ENCODE measurements at regions not wholly inside any gene's neighbourhood (a gene's known extent, or its start where the extent isn't known, plus 50 kb on each side); places are given as distances from the start of the nearest gene placed in this dataset.
A peak's percentile ranks its signal among the peaks of the same experiment; 100 is the strongest.
"Not testable (repeated sequence)": the region's sequence is repeated elsewhere in the genome, so short reads cannot be mapped to it uniquely, and the experiment has no call there.

- H3K36me3 ChIP-seq; ATAC-seq; H3K27ac ChIP-seq; H3K4me3 ChIP-seq; intact Hi-C loops (cut with DNase I); H3K4me1 ChIP-seq; H3K9me3 ChIP-seq; DNase-seq; H3K27me3 ChIP-seq: not testable (repeated sequence)
- 69 to 76% methylated on average over 2 of the region's 2 CpGs for WGBS, 2 donors
Measured at GRCh38 chr9:85792057-85792456, 50.3 kb upstream of the AGTPBP1 start.

GRCh38 chr9:85802978-85803695 is 61.4 kb upstream of the AGTPBP1 start:
- H3K4me3 ChIP-seq; DNase-seq; intact Hi-C loops (cut with DNase I); H3K9me3 ChIP-seq; H3K27me3 ChIP-seq; ATAC-seq: not testable (repeated sequence)
- peaks cover 0 to 21% (median 15%) of the 10 kb centered on the region in 9 donors for H3K4me1 ChIP-seq
- peaks cover 0 to 13% (median 5%) of the 10 kb centered on the region in 9 donors for H3K36me3 ChIP-seq
- WGBS, 2 donors: 55 to 57% methylated on average over 6 of the region's 6 CpGs
- H3K27ac ChIP-seq: peak overlapping the region in 2 of 10 donors; percentile 10 to 20

- Histone ChIP-seq H3K27ac (peak overlapping the region; percentile 82 to 94 (median 91)), H3K4me1 (peaks cover 0 to 22% (median 15%) of the 10 kb centered on the region in 9 donors), H3K36me3 (peaks cover 0 to 30% (median 12%) of the 10 kb centered on the region in 9 donors), H3K4me3 (peak overlapping the region in 9 of 10 donors; percentile 69 to 96 (median 86))
- 1% methylated on average over 15 to 16 of the region's 16 CpGs for WGBS, 2 donors
- intact Hi-C loops (cut with DNase I); ATAC-seq; DNase-seq; H3K9me3 ChIP-seq; H3K27me3 ChIP-seq: not testable (repeated sequence)
Measured at GRCh38 chr9:85804847-85805133, 63.0 kb upstream of the AGTPBP1 start.

- Histone ChIP-seq H3K36me3 (peaks cover 0 to 35% (median 12%) of the 10 kb centered on the region in 9 donors), H3K4me1 (peaks cover 0 to 22% (median 15%) of the 10 kb centered on the region in 9 donors), H3K4me3 (peak overlapping the region; percentile 69 to 96 (median 86)), H3K27ac (peak overlapping the region; percentile 82 to 94 (median 91))
- WGBS, 2 donors: 1% methylated on average over 63 to 106 of the region's 111 CpGs
- TF ChIP-seq CTCF (IDR thresholded peaks at IDR 0.05): peak in 4 of 9 donors; percentile 30 to 51 (median 39)
- H3K9me3 ChIP-seq; H3K27me3 ChIP-seq; intact Hi-C loops (cut with DNase I): not testable (repeated sequence)
- ATAC-seq: peak; percentile 92 to 96 (median 94)
- DNase-seq: peak; percentile 85 to 86
Measured at GRCh38 chr9:85805134-85806005, 63.6 kb upstream of the AGTPBP1 start.

GRCh38 chr9:85808329-85808728 is 66.6 kb upstream of the AGTPBP1 start:
- H3K4me3 ChIP-seq; ATAC-seq; H3K9me3 ChIP-seq; DNase-seq; H3K27ac ChIP-seq; intact Hi-C loops (cut with DNase I); H3K27me3 ChIP-seq: not testable (repeated sequence)
- 98% methylated on average over 2 of the region's 2 CpGs for WGBS, 2 donors
- Histone ChIP-seq H3K36me3 (peaks cover 0 to 41% (median 12%) of the 10 kb centered on the region in 9 donors), H3K4me1 (peaks cover 0 to 22% (median 15%) of the 10 kb centered on the region in 9 donors)

GRCh38 chr9:85813388-85813787 is 71.6 kb upstream of the AGTPBP1 start:
- intact Hi-C loops (cut with DNase I); ATAC-seq; H3K4me3 ChIP-seq; H3K9me3 ChIP-seq; H3K27ac ChIP-seq; DNase-seq; H3K4me1 ChIP-seq; H3K27me3 ChIP-seq: not testable (repeated sequence)
- H3K36me3 ChIP-seq: peaks cover 0 to 52% (median 8%) of the 10 kb centered on the region in 9 donors
- 89 to 98% methylated on average over 2 of the region's 2 CpGs for WGBS, 2 donors

GRCh38 chr9:85814800-85815199 is 73.0 kb upstream of the AGTPBP1 start:
- H3K27ac ChIP-seq; H3K9me3 ChIP-seq; intact Hi-C loops (cut with DNase I); H3K27me3 ChIP-seq; DNase-seq; H3K4me3 ChIP-seq; H3K4me1 ChIP-seq; ATAC-seq: not testable (repeated sequence)
- peaks cover 0 to 39% (median 0%) of the 10 kb centered on the region in 9 donors for H3K36me3 ChIP-seq

Data from heart right ventricle (tissue), 16 donors.